ENCODE measurements at regions not wholly inside any gene's neighbourhood (a gene's known extent, or its start where the extent isn't known, plus 50 kb on each side); places are given as distances from the start of the nearest gene placed in this dataset.

DNA sequence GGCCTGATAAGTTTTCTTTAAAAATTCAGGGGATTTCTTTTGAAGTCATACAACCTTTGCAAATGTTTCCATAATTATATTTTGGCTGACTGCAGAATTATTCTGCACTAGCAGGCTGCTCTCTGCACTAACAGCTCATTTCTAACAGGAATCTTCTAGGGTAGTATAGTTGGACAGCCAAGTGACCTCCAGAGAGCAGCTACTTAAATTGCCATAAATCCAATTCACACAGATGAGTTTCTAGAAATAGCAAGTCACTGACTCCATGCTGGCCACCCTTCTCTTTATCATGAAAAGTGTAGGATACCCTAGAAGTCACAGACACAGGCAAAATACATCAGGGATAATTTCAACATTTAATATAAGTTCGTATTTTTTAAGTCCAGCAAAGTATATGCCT lies 110.9 kb upstream of the TARS1 start:
- TF ChIP-seq, protein P1, sequence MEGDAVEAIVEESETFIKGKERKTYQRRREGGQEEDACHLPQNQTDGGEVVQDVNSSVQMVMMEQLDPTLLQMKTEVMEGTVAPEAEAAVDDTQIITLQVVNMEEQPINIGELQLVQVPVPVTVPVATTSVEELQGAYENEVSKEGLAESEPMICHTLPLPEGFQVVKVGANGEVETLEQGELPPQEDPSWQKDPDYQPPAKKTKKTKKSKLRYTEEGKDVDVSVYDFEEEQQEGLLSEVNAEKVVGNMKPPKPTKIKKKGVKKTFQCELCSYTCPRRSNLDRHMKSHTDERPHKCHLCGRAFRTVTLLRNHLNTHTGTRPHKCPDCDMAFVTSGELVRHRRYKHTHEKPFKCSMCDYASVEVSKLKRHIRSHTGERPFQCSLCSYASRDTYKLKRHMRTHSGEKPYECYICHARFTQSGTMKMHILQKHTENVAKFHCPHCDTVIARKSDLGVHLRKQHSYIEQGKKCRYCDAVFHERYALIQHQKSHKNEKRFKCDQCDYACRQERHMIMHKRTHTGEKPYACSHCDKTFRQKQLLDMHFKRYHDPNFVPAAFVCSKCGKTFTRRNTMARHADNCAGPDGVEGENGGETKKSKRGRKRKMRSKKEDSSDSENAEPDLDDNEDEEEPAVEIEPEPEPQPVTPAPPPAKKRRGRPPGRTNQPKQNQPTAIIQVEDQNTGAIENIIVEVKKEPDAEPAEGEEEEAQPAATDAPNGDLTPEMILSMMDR (conservative IDR thresholded peaks at IDR 0.05 in 1 of 2, IDR thresholded peaks at IDR 0.05 in 1 of 2; ENCODE audit: extremely low read depth in 1 of 2, insufficient read depth in 1 of 2, low read depth in 1 of 2, low read length in 2 of 2), result no peak
- TF ChIP-seq EZH2 (IDR thresholded peaks at IDR 0.05; ENCODE audit: borderline replicate concordance, low read length), result no peak
